GM21423 (cell line): ENCODE measurements at regions not wholly inside any gene's neighbourhood (a gene's known extent, or its start where the extent isn't known, plus 50 kb on each side); places are given as distances from the start of the nearest gene placed in this dataset.
A peak's percentile ranks its signal among the peaks of the same experiment; 100 is the strongest.
"Not testable (repeated sequence)": the region's sequence is repeated elsewhere in the genome, so short reads cannot be mapped to it uniquely, and the experiment has no call there.

ENCODE experiments used
- ATAC-seq: cut with Tn5 transposase; IDR thresholded peaks from one replicate; pipeline ENCODE4 v1.9.1; 2021; ENCODE audit warnings: mild to moderate bottlenecking, moderate library complexity; ENCODE audit not compliant: unreplicated experiment

- peak; percentile 91 for ATAC-seq
Measured at GRCh38 chr2:17202628-17203027, 315.6 kb downstream of the RAD51AP2 start.

DNA sequence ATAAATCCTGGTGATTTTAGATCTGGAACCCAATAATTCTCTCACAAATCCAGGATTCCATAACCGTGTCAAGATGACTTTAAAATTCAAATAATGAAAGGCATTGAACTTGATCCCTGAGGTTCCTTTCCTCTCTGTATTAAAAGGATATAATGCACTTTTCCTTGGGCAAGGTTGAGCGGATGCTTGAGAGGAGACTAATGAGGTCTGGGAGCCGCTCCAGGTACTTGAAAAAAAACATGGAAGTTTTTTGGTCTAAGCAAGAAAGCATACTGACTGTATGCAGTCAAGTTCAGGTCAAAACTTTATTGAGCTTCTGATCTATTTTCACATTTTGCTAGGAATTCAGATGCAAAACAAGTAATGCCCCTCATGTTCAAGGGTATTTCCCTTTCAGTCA is 318.5 kb downstream of the RAD51AP2 start:
- no peak for ATAC-seq

DNA sequence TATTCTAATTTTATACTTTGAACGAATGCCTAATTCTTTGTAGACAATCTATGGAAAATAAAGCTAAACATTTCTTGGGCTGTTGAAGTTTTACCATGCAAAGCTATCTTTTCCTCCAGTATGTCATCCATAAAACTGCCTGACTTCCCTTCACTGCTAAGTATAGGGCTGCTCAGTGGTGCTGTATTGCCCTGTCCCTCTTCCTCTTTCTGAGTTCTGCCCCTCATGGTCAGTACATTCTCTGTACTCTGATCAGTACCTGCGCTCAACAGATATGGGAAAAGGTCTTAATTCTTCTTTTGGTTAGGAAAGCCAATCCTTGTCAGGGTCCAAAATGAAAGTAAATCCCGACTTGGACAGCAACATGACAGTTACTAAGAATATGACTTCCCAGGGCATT is 321.9 kb downstream of the RAD51AP2 start:
- no peak for ATAC-seq

GRCh38 chr2:17195016-17195415 is 323.2 kb downstream of the RAD51AP2 start:
- no peak for ATAC-seq

DNA sequence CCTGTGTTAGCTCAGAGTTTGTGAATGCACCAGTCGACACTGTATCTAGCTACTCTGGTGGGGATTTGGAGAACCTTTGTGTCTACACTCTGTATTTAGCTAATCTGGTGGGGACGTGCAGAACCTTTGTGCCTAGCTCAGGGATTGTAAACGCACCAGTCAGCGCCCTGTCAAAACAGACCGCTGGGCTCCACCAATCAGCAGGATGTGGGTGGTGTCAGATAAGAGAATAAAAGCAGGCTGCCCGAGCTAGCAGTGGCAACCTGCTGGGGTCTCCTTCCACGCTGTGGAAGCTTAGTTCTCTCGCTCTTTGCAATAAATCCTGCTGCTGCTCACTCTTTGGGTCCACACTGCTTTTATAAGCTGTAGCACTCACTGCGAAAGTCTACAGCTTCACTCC is 324.2 kb downstream of the RAD51AP2 start:
- no peak for ATAC-seq

GRCh38 chr2:17193433-17193890 is 324.8 kb downstream of the RAD51AP2 start:
- not testable (repeated sequence) for ATAC-seq

GRCh38 chr2:17191223-17191622 is 327.0 kb downstream of the RAD51AP2 start:
- no peak for ATAC-seq

- no peak for ATAC-seq
Measured at GRCh38 chr2:17190527-17190926, 327.7 kb downstream of the RAD51AP2 start.

GRCh38 chr2:17188721-17189120 is 329.5 kb downstream of the RAD51AP2 start:
- no peak for ATAC-seq

DNA sequence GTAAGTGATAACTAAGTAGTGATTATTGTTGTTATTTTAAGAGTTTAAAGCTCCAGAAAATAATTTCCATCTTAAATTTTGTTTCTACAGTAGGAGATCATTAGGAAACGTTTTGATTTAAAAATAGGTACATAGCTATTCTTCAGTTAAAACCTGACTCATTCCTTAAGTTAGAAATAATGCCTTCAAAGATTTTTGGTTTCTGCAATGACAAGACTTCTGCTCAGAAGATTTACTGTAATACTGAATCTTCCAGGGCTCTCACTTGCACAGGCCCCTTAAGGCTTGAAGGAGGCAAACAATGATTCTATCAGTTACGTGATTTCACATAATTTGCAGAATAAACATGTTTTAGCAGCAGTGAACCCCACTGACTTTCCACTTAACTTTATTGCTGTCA is 333.7 kb downstream of the RAD51AP2 start:
- no peak for ATAC-seq

GRCh38 chr2:17182399-17182798 is 335.8 kb downstream of the RAD51AP2 start:
- no peak for ATAC-seq

- ATAC-seq = no peak
Measured at GRCh38 chr2:17181051-17181752, 337.0 kb downstream of the RAD51AP2 start.

- no peak for ATAC-seq
Measured at GRCh38 chr2:17179145-17179808, 339.0 kb downstream of the RAD51AP2 start.

- ATAC-seq = no peak
Measured at GRCh38 chr2:17177088-17177487, 341.2 kb downstream of the RAD51AP2 start.

DNA sequence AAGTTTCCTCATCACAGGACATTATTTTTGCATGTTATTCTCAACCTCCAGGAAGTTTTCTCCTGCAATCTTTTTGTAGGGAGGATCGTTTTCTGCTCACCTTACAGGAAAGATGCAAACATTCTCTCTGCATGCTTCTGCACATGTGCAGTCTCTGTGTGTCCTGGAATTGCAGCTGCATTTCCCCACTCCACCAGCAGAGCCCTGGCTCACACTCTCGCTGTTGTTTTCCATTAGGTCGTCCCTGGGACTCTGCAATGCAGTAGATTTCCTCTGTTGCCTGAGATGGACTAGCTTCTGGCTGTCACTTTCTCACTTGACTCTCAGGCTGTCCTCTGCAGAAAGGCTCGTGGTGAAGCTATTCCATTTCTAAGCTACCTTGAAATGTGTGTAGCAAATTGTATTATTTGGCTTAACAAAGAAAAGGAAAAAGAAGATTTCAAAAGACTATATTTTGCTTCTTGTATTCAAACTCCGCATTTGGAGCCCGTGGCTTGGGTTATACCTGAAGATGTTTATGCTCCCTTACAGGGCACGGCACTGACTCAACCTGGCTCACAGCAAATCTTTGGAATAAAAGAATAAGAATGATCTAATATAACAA is 346.7 kb downstream of the RAD51AP2 start:
- peak; percentile 81 for ATAC-seq

DNA sequence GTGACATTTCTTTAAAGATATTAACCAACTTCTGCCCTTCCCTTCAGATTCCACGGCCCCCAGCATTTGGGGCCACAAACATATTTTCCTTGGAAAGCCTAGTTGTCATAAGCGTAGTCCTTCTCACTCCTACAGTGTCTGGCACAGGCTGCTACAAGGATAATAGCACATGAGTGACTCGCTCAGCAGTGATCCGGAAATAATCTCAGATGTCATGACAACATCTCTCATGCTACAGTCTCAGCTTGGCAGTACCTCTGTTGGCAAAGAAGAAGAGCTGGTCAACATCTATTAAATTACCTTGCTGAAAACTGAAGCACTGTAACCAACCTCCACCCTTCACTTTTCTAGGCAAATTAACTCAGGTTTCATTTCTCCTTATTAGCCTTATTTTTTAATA is 351.7 kb downstream of the RAD51AP2 start:
- ATAC-seq = no peak

DNA sequence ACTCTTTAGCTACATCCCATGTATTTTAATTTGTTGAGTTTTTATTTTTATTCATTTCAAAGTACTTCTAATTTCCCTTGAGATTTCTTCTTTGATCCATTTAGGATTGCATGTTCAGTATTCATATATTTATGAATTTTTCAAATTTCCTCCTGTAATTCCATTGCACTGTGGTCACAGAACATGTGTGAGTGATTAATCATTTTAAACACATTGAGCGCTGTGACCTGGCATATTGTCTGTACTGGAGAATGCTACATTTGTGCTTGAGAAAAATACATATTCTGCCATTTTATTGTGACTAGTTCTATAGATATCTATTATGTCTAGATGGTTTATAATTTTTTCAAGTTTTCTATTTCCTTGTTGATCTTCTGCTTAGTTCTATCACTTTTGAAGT is 353.7 kb downstream of the RAD51AP2 start:
- no peak for ATAC-seq

- no peak for ATAC-seq
Measured at GRCh38 chr2:17163638-17164037, 354.6 kb downstream of the RAD51AP2 start.

- ATAC-seq = no peak
Measured at GRCh38 chr2:17162713-17163112, 355.5 kb downstream of the RAD51AP2 start.

DNA sequence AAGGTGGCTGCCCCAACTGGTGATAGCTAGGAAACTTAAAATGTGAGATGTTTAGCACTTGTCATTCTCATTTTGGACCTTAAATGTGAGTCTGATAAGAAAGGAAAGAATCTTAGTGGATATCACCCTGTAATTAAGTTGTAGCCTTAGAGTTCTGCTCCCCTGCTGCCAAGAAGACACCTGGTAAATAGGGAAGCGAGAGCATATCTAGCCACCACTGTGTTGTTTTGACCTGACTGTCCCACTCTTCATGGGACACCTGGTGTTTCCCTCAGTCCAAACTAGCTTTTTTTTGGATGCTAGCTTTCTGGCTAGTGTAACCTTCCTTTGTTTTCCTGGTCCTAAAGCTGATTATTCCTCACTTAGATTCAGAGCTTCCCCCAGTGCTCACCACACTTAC is 357.6 kb downstream of the RAD51AP2 start:
- ATAC-seq = peak; percentile 76

GRCh38 chr2:17156086-17156485 is 362.2 kb downstream of the RAD51AP2 start:
- no peak for ATAC-seq

DNA sequence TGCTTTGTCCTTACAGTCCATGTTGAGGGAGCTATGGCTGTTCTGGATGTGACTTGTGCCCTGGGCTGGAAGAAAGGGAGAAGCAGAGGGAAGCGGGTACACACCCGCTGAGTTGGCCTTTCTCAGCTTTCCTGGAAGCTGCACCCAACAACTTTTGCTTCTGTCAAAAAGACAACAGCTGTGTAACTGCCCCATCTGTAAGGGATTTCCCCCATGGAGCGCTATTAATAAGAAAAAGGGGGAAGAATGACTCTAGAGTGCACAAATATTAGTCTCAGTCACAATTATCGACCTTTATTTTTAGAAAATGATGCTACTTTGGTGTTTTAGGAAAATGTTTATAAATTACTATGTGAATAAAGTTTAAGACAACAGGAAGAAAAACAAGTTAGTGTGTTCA is 368.3 kb downstream of the RAD51AP2 start:
- ATAC-seq = no peak
